ENCODE measurements at regions not wholly inside any gene's neighbourhood (a gene's known extent, or its start where the extent isn't known, plus 50 kb on each side); places are given as distances from the start of the nearest gene placed in this dataset.

- TF ChIP-seq CTCF (IDR thresholded peaks at IDR 0.05) (no peak), POLR2A (IDR thresholded peaks at IDR 0.05) (no peak)
Observed at GRCh38 chr5:36377192-36377591, 75.5 kb upstream of the RANBP3L start.

All from suprapubic skin (tissue), 3 donors.